HG02759 (cell line): ENCODE measurements at regions not wholly inside any gene's neighbourhood (a gene's known extent, or its start where the extent isn't known, plus 50 kb on each side); places are given as distances from the start of the nearest gene placed in this dataset.
A peak's percentile ranks its signal among the peaks of the same experiment; 100 is the strongest.

Experiments
- ATAC-seq: cut with Tn5 transposase; IDR thresholded peaks from one replicate; pipeline ENCODE4 v1.9.1; 2021; ENCODE audit warnings: mild to moderate bottlenecking, moderate library complexity; ENCODE audit not compliant: unreplicated experiment

GRCh38 chr6:14031516-14031915 is 86.1 kb upstream of the CD83 start:
- no peak for ATAC-seq

- ATAC-seq, result no peak
Measured at GRCh38 chr6:14035071-14035847, 82.3 kb upstream of the CD83 start.

- no peak for ATAC-seq
Measured at GRCh38 chr6:14035874-14036273, 81.7 kb upstream of the CD83 start.

GRCh38 chr6:14036911-14037310 is 80.7 kb upstream of the CD83 start:
- no peak for ATAC-seq

GRCh38 chr6:14037402-14038277 is 79.9 kb upstream of the CD83 start:
- ATAC-seq, result no peak

- ATAC-seq, result no peak
Measured at GRCh38 chr6:14038467-14039437, 78.8 kb upstream of the CD83 start.

GRCh38 chr6:14040042-14040441 is 77.5 kb upstream of the CD83 start:
- no peak for ATAC-seq

- ATAC-seq, result peak; percentile 54
Measured at GRCh38 chr6:14046476-14047068, 71.0 kb upstream of the CD83 start.

GRCh38 chr6:14047151-14047740 is 70.3 kb upstream of the CD83 start:
- ATAC-seq, result no peak

GRCh38 chr6:14048837-14049236 is 68.7 kb upstream of the CD83 start:
- no peak for ATAC-seq

- ATAC-seq, result no peak
Measured at GRCh38 chr6:14051355-14051754, 66.2 kb upstream of the CD83 start.

- no peak for ATAC-seq
Measured at GRCh38 chr6:14053811-14054210, 63.8 kb upstream of the CD83 start.

- ATAC-seq, result no peak
Measured at GRCh38 chr6:14055541-14055940, 62.0 kb upstream of the CD83 start.

- ATAC-seq, result no peak
Measured at GRCh38 chr6:14058029-14058695, 59.4 kb upstream of the CD83 start.

- no peak for ATAC-seq
Measured at GRCh38 chr6:14058735-14059134, 58.8 kb upstream of the CD83 start.

- no peak for ATAC-seq
Measured at GRCh38 chr6:14059791-14060436, 57.7 kb upstream of the CD83 start.

- no peak for ATAC-seq
Measured at GRCh38 chr6:14060971-14061370, 56.6 kb upstream of the CD83 start.

GRCh38 chr6:14061643-14062042 is 55.9 kb upstream of the CD83 start:
- no peak for ATAC-seq

GRCh38 chr6:14062345-14063029 is 55.1 kb upstream of the CD83 start:
- no peak for ATAC-seq
